NCI-H2029 treated with DMSO at 0.1 percent for 48 hours (cell line): ENCODE measurements at regions not wholly inside any gene's neighbourhood (a gene's known extent, or its start where the extent isn't known, plus 50 kb on each side); places are given as distances from the start of the nearest gene placed in this dataset.

Experiments
- DNase-seq: peaks from one replicate; lab custom pipeline; 2025; lab: John Stamatoyannopoulos, UW

DNA sequence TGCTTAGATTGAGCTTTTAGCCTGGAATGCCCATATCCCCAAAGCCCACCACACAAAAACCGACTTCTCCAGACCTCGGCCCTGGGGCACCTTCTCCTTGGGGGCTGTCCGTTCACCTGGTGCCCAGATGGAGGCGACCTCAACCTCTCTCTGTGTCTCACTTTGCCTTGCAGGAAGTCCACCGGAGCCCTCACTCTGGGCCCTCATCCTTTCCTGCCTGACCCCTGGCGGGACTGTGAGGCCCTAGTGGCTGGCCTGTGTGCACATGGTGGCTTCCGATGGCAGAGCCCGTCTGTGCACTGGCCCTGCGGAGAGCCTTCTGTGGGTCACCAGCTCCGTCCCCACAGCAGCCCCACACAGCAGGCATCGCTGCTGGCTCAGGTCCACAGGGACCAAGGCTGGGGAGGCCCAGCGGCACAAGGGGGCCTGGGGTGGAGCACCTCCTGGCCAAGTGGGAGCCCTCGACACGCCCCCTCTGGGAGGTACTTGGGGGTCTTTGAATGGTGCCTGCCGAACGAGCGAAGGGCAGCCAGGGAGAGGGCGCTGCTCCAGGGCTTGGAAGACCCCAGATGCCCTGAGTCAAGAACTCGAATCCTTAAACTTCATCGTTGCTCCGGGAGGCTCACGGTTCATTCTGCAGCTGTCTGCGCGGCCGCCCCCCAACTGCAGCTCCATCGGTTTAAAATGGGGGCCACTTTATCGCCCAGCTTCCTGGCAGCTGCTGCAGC lies 97.2 kb upstream of the ADRA2C start:
- no peak for DNase-seq

DNA sequence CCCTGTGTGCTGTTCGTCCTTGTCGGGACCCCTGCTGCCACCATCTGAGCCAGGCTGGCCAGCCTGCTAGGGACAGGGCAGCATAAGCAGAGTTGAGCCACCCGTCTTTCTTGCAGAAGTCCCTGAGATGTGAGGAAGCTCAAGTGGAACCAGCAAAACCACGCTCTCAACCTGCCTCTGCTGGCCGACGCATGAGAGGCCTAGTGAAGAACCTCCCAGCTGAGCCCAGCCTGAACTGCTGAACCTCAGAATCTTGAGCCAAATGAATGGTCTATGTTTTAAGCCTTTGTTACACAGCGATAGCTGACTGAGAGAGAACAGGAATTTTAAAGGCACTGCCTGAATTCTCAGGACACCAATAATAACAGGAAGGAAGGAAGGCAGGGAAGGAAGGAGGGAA lies 98.9 kb upstream of the ADRA2C start:
- DNase-seq = no peak

DNA sequence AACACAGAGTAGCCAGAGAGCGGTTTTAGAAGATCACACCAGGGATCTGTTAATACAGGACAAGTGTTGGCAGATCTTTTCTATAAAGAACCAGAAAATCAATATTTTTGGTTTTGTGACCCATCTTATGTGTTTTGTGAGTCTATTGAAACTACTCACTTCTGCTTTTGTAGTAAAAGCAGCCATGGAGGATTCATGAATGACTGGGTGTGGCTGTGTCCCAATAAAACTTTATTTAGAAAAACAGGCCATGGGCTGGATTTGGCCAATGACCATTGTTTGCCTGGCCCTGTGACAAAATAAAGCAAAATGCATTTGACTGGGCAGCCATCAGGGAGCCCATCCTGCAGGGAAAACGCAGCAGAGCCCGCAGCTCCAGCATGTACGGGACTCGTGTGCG lies 99.9 kb upstream of the ADRA2C start:
- DNase-seq = no peak

DNA sequence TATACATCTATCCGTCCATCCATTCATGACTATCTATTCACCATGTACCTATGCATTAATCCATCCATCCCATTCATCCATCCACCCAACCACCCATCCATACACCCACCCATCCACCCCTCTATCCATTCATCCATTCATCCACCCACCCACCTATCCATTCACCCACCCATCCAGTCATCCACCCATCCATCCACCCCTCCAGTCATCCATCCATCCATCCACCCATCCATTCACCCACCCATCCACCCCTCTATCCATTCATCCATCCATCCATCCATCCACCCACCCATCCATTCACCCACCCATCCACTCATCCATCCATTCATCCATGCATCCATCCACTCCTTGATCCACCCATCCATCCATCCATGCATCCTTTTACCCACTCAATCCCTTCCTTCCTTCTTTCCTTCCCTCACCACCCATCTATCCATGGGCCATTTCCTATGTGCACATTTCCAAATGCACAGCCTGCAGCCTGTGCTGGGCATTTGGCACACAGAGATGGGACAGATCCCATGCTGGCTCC lies 100.8 kb upstream of the ADRA2C start:
- no peak for DNase-seq

DNA sequence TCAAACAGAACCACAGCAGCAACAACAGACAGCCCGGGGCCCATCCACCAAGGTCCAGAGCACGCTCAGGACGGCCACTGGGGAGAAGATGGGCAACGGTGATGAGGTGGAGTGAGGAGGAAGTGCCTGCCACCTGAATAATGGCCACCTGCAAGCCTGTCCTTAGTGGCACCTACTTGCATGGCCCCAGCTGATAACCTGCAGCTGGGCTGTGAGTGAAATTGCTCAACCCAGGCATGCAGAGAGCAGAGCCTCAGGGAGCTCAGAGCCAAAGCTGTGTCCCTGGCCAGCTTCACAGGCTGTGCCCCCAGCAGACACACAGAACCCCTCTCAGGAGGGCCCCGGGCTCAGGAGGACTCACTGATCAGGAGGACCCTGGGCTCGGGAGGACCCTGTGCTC lies 102.4 kb upstream of the ADRA2C start:
- no peak for DNase-seq

DNA sequence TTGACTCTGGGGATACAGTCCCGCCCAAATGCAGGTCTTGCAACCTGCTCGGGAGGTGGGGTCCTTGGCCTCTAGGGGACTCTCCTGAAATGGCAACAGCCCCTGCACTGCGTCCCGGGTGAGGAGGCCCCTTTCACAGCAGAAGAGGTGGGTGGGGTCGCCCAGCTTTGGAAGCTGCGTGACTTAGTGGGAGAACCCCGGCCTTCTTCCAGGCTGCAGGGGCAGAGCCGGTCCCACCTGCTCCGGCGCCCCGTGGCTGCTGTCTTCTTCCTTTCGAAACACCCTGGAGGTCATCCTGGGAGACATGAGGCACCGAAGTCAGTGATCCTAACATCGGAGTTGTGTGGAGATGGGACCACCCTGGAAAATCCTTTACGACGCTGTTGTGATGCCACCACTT lies 103.7 kb upstream of the ADRA2C start:
- no peak for DNase-seq

DNA sequence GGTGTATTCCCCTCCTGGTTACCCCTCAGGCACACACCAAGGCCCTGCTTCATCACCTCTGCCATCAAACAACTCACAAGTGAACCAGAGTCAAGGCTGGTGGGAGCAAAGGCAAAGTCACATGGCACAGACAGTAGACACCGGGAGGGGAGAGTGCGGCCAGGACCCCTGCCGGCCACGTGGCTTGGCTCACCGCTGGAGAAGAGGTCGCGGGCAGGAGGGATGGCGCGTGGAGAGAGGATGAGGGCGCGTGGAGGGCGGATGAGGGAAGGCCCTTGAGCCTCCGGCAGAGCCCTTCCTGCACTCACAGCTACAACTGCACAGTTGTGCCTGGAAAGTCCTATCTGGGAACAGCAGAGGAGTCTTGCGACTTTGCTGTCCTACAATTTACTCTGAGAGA lies 104.2 kb upstream of the ADRA2C start:
- DNase-seq = no peak

DNA sequence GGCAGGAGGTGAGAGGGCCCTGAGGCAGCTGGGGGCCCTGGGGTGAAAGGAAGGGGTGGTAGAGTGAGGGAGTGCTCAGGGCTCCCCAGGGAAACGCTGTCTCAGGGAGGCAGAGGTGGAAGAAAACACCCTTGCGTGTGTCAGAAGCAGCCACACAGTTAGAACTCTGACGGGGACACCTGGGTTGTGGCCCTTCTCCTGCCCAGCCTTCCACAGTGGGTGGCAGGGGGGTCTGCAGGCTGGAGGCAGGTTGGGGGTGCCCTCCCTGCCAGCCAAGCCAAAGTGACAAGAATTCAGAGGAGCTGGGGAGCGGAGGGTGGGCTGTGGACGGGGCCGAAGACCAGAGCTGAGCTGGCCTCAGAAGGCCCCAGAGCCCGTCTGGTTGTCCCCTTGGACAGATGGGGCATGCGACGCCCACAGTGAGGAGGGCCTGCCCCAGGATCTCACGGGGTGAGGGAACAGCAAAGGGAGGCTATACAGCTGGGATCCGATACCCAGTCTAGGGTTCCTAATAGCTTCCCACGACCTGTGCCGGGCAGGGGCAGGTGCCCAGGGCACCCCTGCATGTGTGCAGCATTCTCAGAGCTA lies 105.2 kb upstream of the ADRA2C start:
- DNase-seq = no peak

DNA sequence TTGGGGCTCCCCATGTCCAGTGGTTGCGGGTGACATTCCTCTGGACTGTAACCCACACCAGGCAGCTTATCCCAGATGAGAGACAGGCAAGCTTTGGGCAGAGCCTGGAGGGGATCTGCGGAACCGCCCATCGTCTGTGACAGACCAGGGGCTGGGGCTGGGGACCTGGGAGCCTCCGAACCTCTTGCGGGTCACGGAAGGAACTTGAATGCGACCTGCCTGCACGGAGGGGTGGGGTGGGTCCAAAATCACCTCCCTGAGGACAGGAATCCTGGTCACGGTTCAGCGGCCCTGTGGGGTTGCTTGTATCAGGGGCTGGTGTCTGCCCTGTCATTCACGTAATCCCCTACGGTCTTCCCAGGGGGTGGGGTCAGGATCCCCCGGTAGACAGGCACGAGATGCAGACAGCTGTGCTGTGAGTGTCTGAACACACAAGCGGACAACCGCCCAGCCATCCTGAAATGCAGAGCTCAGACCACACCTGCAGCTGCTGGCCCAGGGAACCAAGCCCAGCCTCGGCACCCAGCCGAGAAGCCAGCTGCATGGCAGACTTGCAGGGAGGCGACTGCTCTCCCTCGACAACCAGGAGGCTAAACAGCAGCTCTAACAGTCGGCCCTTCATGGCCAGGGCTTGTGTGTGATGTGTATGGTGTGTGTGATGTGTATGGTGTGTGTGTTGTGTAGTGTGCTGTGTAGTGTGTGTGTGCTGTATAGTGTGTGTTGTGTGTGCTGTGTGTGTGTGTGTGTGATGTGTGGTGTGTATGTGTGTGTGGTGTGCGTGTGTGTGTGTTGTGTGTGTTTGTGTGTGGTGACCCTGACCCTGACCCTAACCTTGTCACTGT lies 105.9 kb upstream of the ADRA2C start:
- peak; percentile 27 for DNase-seq

DNA sequence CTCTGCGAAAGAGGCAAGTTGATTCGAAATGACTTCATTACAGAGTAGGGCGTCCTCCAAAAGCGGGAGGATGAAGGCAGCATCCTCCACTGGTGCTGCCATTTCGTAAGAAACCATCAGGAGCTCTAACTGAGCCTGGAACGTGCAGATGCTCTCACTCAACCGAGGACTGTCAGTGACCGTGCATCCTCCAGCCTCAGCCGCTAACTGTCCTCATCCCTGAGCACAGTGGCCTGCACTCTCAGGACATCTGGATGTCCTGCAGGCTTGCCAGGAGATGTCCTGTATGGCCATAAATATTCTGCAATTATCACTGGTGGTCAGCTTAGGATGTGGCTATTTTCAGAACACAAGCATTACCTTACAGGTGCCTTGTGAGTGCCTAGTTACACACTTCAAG lies 107.1 kb upstream of the ADRA2C start:
- DNase-seq = no peak

DNA sequence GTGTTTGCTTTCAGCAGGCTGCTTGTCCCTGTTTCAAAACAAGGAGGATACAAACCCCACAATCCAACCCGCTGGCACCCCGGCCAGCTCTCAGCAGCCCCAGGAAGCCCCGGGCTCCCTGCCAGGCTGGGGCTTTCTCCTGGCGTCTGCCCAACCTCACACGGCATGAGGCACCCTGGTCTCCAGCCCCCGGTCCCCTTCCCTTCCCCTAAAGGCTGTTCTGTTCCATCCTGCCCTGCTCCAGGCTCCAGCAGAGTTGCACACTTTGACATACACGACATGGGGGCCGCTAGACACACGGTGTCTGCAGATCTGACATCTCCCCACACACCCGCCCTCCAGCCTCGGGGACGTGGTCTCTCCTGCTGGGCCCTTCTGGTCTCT lies 107.7 kb upstream of the ADRA2C start:
- DNase-seq = no peak

DNA sequence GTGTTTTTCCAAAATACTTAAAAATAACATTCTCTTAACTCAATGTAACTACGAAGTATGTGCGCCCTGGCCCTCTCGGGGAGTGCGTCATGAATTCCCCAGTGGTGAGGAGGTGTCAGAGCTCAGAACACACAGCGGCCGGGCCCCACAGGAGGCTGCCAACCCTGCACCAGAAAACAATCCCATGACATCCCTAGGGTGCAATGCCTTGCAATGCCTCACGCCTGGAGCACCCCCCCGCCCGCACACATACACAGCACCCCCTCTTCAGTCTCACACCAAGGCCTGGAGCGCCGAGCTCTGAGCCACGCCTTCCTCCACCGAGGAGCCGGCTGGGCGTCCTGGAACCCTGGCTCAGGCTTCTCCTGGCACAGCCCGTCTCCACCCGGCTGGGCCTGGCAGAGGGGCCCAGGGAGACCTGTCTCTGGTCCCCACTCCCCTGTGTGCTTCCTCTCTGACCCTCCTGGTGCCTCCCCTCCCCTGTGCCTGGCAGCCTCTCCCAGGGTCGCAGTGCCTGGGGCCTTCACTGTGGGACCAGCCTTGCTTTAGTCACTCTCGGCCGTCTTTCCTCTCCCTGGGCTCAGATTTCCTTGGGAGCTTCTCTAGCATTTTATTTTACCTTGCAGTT lies 108.2 kb upstream of the ADRA2C start:
- DNase-seq = no peak

DNA sequence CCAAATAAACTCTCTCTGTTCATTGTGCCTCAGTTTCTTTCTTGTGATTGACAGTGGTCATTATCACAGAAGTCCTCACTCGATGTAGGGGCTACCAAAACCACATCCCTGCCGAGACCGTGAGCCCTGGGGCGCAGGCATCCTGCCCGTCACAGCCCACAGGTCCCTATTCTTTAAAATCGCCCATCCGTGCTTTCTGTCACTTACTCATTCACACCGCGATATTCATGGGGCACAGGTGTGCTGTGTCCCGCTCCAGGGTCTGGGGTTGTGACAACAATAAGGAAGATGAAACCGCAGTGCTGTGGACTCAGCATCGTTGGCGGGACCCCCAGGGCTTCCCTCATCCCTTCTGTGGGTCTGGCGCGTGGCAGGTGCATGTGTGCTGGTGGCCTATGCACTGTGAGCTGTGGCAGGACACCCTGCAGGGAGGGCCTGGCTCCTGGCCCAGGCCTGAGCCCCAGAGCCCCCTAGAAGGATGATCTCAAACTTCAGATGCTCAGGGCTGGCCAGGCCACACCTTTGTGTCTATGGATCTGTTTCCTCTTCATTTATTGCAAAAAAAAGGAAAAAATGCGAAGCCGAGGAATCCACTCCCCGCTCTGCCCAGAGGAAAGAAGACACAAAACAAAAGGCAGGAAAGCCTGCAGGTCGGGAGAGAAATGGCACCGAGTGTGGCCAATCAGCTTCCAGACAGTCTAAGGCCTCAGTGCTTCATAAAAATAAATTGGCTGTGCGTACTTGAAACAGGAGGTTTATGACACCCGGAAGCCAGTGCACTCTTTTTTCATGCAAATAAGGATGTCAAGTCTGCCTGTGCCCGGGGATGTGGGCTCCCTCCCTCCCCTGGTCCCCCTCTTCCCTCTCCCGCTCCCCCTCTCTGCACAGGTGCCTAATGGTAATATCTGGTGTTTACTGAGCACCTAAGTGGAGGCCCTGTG lies 109.5 kb upstream of the ADRA2C start:
- peak; percentile 11 for DNase-seq

DNA sequence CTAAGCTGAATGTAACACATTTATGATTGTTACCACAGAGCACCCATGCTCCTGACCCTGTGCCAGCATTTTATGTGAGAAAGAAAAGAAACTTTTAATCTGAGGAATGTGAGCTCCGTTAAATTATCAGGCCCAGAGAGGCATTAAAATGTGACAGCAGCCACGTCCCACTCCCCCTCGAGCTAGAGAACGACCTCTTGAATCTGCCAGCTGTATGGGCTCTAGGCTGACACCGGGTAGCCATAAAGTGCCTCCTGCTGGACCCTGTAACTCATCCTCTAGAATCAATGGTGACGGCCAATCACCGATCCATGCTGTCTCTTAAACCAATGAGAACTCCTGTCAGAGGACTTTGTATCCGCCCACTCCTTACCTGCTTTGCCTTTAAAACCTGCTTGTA lies 110.2 kb upstream of the ADRA2C start:
- DNase-seq = no peak

DNA sequence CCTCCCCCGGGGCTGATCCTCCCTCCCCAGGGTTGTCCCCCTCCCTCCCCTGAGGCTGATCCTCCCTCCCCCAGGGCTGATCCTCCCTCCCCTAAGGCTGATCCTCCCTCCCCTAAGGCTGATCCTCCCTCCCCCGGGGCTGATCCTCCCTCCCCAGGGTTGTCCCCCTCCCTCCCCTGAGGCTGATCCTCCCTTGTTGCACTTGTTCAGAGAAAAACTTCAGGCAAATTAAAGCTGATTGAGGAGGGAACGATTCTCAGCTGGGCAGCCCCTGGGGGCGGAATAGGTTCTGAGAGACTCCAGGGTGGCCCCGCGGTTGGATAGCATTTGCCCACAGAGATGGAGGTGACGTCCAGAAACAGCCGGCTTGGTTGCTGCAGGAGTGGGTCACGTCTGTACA lies 110.7 kb upstream of the ADRA2C start:
- DNase-seq = no peak

DNA sequence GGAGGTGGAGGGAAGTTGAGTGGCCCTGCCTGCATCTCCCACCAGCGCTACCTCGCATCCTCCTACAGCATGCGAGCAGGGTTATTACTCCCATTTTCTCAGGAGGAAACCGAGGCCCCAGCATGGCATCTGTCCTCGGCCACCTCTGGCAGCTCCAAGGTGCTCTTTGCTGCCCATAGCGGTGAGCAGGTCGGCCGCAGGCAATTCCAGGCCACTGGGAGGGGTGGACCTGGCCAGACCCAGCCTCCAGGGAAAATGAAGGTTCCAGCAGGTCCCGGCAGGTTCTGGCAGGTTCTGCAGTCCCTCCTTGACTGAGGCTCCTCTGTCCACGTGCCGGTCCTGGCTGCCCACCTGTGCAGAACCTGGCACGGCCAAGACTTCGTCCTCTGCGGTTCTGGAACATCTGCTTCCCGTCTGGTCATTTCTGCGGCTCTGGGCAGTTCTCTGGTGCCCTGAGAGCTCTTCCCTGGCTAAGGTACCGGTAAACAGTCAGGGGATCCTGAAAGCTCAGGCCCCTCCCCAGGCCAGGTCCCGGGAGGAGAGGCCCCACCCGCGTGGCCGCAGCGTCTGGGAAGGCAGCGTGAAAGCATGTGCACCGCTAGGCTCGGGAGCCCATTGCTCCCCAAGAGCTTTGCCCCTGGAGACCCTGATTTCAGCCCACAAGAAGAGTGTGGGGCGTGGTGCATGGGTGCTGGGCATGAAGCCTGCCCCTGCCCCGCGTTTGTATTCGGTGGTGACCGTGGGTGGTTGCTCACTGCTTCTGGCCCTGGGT lies 112.0 kb upstream of the ADRA2C start:
- DNase-seq = no peak

DNA sequence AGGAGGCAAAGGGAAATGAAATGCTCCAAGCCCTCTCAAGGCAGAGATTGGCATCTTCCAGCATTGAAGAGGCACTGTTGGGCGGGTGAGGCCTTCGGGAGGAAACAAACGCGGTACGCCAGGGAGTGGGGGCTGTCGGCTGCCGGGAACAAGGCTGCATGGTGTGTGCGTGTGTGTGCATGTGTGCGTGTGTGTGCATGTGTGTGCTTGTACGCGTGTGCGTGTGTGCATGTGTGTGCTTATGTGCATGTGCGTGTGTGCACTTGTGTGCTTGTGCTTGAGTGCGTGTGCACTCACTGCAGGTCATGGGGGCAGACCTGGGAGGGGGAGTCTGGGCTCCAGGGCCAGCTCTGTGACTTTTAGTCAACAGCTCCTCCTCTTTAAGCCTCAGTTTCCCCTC lies 113.6 kb upstream of the ADRA2C start:
- no peak for DNase-seq

DNA sequence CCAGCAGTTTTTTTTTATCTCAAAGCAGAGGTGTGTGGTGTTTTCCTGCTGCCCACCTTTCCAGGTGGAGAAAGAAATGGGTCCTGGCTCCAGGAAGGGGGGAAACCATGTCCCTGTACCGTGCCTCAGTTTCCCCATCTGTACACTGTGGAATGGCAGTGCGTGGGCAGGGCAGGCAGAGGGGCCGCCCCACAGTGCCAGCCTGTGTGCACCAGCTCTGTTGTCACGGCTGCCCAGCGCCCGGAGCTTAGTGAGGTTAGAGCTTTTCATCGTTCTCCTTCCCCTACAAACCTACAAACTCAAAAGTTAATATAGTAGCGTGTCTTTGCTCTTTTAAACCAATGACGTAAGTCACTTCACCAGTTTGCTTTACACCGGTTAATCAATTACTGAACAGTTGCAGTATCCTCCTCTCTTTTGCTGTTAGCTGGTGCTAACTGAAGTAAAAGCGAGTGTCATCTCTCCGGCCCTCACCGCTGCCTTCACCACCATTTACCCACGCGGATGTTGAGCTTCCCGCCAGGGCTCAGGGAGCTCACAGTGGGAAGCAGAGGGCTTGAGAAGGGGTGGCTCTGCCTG lies 114.8 kb upstream of the ADRA2C start:
- no peak for DNase-seq

DNA sequence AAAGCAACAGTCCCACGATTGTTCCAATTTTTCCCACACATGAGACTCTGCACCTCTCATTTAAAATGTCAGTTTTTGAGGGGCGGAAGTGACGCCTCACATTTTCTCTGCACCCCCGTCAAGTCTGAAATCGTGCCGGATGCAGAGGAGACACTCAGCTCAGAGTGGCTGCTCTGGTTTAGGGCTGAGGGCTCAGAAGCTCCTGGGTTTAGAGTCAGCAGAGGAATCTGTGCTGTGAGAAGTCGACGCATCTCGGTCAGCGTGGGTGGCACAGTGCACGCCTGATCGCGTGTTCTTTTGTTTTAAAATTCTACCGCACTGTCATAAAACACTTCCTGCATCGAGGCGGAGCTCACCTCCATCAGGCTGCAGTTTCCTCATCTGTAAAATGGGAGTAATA lies 116.7 kb upstream of the ADRA2C start:
- DNase-seq = no peak

DNA sequence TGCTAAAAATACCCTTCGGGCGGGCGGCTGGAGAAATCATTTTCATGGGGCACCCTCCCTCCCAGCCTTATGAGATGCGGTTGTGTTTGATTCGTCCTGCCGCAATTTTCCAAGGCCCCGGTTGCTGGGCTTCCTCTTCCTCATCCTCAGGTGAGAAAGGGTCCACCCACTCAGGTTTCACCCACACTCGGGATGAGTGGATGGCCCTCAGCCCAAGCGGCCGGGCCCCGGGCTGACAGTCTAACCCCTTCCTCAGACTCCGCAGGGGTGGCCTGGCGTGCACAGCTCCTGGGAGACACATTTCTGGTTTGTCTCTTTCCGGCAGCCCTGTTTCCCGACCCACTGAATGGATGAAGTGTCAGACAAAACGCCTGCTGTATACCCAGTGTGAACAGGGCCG lies 116.5 kb upstream of the LRPAP1 start:
- DNase-seq = no peak
